HG02970 (cell line): ENCODE measurements at regions not wholly inside any gene's neighbourhood (a gene's known extent, or its start where the extent isn't known, plus 50 kb on each side); places are given as distances from the start of the nearest gene placed in this dataset.

Experiments
- ATAC-seq: cut with Tn5 transposase; IDR thresholded peaks from one replicate; pipeline ENCODE4 v1.9.1; 2021; ENCODE audit warnings: mild to moderate bottlenecking, moderate library complexity, moderate number of reproducible peaks; ENCODE audit not compliant: unreplicated experiment, low FRiP score

DNA sequence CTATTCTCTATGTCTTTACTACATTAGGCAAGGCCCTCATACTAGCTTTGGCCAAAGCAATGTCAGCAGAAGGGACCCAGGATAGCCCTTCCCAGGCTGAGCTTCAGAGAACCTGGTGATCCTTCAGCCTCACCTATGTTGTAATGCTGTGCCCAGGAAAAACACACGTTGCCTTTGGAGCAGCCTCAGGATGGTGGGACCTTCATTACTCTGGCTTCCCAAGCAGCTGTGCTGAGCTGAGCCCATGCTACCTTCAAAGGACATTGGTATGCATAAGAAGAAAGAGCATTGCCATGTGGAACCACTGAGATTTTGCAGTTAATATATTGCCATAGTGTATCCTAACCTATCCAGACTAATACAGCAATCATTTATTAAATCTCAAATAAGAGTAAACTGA lies 756.4 kb upstream of the ID2 start:
- no peak for ATAC-seq

- ATAC-seq, result no peak
Measured at GRCh38 chr2:7927691-7928090, 754.2 kb upstream of the ID2 start.

GRCh38 chr2:7929281-7929680 lies 752.6 kb upstream of the ID2 start:
- ATAC-seq, result no peak

- no peak for ATAC-seq
Measured at GRCh38 chr2:7930800-7931635, 750.8 kb upstream of the ID2 start.

- ATAC-seq, result no peak
Measured at GRCh38 chr2:7931808-7932207, 750.0 kb upstream of the ID2 start.

GRCh38 chr2:7933672-7934071 lies 748.2 kb upstream of the ID2 start:
- no peak for ATAC-seq

GRCh38 chr2:7934476-7934875 lies 747.4 kb upstream of the ID2 start:
- ATAC-seq, result no peak

GRCh38 chr2:7937082-7937481 lies 744.8 kb upstream of the ID2 start:
- no peak for ATAC-seq

DNA sequence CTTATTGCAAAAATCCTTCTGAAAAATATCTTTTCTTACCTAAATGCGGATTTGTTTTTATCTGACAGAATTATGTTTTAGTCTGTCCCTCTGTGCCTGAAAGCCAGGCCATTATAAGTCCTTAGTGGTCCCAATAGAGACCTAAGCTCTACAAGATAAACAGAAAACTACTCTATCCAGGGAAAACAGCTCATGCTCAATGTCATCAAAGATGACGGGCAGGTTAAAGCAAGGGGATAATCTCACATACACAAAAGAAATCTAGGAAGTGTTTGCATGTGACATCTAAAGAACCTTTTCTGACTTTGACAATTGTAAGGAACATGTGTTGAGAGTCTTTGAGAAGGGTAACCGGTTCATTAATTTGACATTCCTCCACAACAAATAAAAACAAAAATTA lies 741.1 kb upstream of the ID2 start:
- no peak for ATAC-seq

DNA sequence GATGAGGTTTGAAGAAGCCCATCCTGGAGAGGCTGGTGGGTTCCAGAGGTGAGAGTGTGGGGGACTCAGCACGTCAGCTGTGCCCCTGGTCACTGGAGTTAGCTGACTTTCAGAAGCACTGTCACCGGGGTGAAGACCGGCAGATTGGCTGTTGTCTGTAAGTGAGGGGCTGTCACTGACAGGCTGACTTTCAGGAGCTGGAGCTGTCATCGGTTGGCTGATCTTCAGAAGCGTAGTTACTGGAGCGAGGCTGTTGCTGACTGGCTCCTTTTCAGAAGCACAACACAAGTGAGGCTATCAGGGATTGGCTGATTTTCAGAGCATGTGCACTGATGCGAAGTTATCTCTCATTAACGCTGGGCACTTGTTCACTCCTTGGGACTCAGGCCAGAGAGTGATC lies 738.4 kb upstream of the ID2 start:
- ATAC-seq, result no peak

DNA sequence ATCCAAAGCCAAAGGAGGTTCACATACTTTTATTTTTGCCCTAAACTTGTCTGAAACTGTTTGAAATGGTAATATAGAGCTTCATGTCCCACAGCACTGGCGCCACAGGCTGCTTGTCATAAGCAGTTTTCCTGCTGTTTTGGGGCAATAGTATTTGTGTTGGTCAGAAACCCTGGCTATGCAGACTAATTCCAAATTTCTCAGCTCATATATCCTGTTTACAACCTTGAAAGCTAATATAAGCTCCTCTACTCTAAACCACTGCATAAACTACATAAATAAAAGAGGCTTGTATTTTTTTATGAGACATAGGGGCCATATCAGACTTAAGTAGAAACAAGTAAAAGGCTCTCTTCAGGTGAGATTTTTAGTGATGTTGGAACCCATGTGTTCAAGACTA lies 736.8 kb upstream of the ID2 start:
- no peak for ATAC-seq

GRCh38 chr2:7950035-7950612 lies 731.7 kb upstream of the ID2 start:
- no peak for ATAC-seq

- ATAC-seq, result no peak
Measured at GRCh38 chr2:7951001-7951400, 730.9 kb upstream of the ID2 start.

DNA sequence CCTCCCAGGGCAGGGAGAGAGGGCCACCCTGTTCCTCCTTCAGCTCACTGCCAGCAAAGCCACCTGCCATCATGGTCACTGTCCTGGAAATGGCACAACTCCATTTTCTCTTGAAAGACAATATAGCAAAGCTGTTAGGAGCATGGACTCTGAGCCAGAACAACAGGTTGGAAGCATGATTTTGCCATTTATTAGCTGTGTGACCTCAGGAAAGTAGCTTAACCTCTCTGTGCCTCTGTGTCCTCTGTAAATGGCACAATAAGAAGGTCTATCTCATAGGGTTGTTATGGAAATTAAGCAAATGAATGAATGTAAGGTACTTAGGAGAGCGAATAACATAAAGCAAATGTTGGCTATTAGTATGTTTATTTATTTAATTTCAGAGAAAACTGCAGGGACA lies 730.4 kb upstream of the ID2 start:
- ATAC-seq, result no peak

GRCh38 chr2:7952046-7952745 lies 729.7 kb upstream of the ID2 start:
- ATAC-seq, result no peak

DNA sequence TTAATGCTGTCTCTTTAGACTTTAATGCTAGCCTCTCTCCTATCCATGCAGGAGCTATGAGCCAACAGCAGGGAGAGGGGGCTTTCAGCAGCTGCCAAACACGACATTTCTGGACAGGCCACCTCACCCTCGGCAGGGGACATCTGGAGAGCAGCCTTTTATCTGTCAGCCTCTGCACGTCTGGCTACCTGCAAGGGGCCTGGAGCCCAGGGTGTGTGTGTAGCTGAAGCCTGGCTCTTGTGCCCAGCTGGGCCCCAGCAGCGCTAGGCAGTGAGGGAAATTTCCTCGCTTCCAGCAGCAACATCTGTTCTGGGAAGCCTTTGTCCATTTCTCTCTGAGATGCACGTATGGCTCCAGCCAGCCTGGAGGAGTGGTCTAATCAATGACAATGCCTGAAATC lies 728.7 kb upstream of the ID2 start:
- no peak for ATAC-seq

- ATAC-seq, result no peak
Measured at GRCh38 chr2:7954234-7954633, 727.6 kb upstream of the ID2 start.

DNA sequence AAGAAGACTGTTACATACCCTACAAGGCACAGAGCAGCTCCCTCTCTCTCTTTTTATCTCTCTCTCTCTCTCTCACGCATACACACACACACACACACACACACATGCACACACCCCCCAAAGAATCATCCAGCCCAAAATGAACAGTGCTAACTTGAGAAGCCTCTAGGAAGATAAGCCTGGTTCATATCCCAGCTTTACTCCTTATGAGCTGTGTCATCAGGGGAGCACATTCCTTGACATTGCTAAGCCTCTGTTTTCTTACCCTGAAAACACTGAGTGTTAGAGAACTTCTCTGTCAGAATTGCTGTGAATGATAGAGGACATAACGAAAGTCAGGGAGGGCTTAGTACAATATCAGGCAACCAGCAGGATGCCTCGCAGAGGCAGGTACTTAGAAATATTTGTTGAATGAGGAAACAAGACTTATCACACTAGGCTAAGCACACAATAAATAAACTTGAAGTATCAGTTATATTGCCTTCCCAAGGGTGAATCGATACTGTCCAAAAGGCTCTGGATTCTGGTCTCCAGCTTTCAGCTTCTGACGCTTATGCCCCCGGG lies 725.6 kb upstream of the ID2 start:
- ATAC-seq, result no peak

- no peak for ATAC-seq
Measured at GRCh38 chr2:7961550-7961949, 720.3 kb upstream of the ID2 start.

DNA sequence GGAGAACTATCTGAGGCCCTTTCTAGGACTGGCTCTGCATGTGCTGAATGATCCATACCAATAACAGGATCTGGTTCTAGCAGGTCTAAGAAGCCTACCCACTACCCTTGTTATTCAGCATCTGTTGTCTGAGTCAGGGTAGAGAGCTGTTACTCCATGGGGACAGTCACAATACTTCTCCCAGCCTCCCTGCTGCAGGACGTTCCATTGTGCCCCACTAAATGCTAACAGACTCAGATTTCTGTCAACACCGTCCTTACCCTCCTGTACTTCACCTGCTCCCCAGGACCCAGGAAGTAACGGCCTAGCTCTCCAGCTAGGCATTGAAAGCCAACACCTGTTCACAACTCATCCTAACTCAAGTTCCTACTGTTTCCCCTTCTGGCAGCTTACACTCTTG lies 719.7 kb upstream of the ID2 start:
- ATAC-seq, result no peak

- ATAC-seq, result no peak
Measured at GRCh38 chr2:7963787-7964186, 718.1 kb upstream of the ID2 start.
